PC-3 (cell line): ENCODE measurements at regions not wholly inside any gene's neighbourhood (a gene's known extent, or its start where the extent isn't known, plus 50 kb on each side); places are given as distances from the start of the nearest gene placed in this dataset.

ENCODE experiments used
- EZH2 ChIP-seq: fragments of 300-600 bp; sonication (generic); IDR thresholded peaks from one replicate; pipeline ENCODE4 v1.6.1; 2017; ENCODE audit warnings: antibody characterized with exemption, mild to moderate bottlenecking, low read length; ENCODE audit not compliant: unreplicated experiment
- TF ChIP-seq, protein P1 (sequence below): fragments of 300-600 bp; sonication (generic); conservative IDR thresholded peaks from 2 replicates; pipeline ENCODE4 v1.5.1; 2017; ENCODE audit warnings: antibody characterized with exemption, low read depth, mild to moderate bottlenecking, low read length

DNA sequence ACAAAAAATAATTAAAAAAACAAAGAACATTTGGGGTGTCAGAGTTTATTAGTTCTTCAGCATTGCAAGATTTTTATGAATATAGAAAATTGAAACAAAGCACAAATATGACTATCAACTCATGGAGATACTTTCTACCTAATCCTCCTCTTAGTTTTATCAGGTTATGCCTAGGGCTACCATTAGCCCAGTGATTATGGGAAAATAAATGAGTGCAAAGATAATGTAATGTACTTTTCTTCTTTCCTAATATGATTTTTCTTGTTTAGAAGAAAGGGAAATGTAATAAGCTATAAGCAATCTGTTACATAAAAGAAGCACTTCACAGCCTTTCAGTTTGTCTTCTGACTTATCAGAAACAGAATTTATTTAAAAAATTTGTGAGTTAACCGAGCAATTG, 676.8 kb downstream of the SORCS1 start:
- TF ChIP-seq, protein P1, sequence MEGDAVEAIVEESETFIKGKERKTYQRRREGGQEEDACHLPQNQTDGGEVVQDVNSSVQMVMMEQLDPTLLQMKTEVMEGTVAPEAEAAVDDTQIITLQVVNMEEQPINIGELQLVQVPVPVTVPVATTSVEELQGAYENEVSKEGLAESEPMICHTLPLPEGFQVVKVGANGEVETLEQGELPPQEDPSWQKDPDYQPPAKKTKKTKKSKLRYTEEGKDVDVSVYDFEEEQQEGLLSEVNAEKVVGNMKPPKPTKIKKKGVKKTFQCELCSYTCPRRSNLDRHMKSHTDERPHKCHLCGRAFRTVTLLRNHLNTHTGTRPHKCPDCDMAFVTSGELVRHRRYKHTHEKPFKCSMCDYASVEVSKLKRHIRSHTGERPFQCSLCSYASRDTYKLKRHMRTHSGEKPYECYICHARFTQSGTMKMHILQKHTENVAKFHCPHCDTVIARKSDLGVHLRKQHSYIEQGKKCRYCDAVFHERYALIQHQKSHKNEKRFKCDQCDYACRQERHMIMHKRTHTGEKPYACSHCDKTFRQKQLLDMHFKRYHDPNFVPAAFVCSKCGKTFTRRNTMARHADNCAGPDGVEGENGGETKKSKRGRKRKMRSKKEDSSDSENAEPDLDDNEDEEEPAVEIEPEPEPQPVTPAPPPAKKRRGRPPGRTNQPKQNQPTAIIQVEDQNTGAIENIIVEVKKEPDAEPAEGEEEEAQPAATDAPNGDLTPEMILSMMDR, result no peak
- TF ChIP-seq EZH2, result no peak
